ENCODE measurements at regions not wholly inside any gene's neighbourhood (a gene's known extent, or its start where the extent isn't known, plus 50 kb on each side); places are given as distances from the start of the nearest gene placed in this dataset.

DNA sequence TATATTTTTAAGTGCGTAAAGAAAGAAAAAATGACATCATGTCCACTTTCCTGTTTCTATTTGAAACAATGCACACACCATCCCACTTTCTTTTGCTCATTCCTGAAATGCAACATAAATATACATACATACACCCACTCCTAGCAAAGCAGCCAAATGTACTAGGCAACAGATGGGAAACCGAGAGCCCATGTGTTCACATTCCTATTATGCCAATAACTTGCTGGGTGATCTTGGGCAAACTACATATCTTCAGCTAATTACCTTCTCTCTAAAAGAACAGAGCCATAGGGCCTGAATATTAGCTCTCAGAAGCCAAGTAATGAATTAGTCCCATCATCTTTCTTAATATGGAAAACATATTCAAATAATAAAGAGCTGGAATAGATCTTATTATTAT lies 610.6 kb upstream of the ATXN8OS start:
- TF ChIP-seq POLR2A (IDR thresholded peaks at IDR 0.05): no peak
- TF ChIP-seq, protein P1, sequence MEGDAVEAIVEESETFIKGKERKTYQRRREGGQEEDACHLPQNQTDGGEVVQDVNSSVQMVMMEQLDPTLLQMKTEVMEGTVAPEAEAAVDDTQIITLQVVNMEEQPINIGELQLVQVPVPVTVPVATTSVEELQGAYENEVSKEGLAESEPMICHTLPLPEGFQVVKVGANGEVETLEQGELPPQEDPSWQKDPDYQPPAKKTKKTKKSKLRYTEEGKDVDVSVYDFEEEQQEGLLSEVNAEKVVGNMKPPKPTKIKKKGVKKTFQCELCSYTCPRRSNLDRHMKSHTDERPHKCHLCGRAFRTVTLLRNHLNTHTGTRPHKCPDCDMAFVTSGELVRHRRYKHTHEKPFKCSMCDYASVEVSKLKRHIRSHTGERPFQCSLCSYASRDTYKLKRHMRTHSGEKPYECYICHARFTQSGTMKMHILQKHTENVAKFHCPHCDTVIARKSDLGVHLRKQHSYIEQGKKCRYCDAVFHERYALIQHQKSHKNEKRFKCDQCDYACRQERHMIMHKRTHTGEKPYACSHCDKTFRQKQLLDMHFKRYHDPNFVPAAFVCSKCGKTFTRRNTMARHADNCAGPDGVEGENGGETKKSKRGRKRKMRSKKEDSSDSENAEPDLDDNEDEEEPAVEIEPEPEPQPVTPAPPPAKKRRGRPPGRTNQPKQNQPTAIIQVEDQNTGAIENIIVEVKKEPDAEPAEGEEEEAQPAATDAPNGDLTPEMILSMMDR (IDR thresholded peaks at IDR 0.05): no peak

Data from heart left ventricle (tissue), 13 donors.